GM13976 (cell line): ENCODE measurements at regions not wholly inside any gene's neighbourhood (a gene's known extent, or its start where the extent isn't known, plus 50 kb on each side); places are given as distances from the start of the nearest gene placed in this dataset.
"Not testable (repeated sequence)": the region's sequence is repeated elsewhere in the genome, so short reads cannot be mapped to it uniquely, and the experiment has no call there.

ENCODE experiments used
- DNase-seq: peaks from one replicate; pipeline ENCODE4 v3.0.0; 2012; ENCODE audit warnings: low spot score
- in situ Hi-C: fragments of 300-500 bp; cut with MboI; formaldehyde crosslinking; loops from one replicate; pipeline ENCODE4 v1.12.0; 2022; ENCODE audit warnings: low sequenced_read_pairs, mixed read lengths, inconsistent platforms; ENCODE audit not compliant: unreplicated experiment
- TF ChIP-seq, protein P1 (sequence below): IDR thresholded peaks from 2 replicates; pipeline ENCODE4 v1.5.1; 2012; ENCODE audit warnings: borderline replicate concordance, mild to moderate bottlenecking; ENCODE audit not compliant: insufficient read depth; ENCODE audit errors: extremely low read depth, missing control alignments, control extremely low read depth

DNA sequence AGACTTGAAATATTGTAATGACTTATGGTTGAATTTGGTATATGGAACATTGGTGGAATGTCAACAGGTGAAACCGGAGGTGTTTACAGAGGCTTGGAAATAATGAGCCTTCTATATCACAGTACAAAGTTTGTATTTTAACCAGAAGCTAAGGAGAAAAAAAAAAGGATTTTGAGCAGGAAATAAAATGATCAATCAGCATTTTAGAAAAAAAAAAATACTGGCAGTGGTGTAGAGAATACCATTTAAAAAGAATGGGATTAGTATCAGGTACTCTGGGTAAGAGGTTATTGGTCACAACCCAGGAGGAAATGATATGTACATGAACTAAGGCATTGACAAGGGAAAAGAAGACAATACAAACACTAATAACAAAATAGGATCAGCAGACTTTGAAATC lies 587.1 kb upstream of the HTR2C start:
- TF ChIP-seq, protein P1, sequence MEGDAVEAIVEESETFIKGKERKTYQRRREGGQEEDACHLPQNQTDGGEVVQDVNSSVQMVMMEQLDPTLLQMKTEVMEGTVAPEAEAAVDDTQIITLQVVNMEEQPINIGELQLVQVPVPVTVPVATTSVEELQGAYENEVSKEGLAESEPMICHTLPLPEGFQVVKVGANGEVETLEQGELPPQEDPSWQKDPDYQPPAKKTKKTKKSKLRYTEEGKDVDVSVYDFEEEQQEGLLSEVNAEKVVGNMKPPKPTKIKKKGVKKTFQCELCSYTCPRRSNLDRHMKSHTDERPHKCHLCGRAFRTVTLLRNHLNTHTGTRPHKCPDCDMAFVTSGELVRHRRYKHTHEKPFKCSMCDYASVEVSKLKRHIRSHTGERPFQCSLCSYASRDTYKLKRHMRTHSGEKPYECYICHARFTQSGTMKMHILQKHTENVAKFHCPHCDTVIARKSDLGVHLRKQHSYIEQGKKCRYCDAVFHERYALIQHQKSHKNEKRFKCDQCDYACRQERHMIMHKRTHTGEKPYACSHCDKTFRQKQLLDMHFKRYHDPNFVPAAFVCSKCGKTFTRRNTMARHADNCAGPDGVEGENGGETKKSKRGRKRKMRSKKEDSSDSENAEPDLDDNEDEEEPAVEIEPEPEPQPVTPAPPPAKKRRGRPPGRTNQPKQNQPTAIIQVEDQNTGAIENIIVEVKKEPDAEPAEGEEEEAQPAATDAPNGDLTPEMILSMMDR: no peak
- in situ Hi-C loops: no loop called here
- no peak for DNase-seq

DNA sequence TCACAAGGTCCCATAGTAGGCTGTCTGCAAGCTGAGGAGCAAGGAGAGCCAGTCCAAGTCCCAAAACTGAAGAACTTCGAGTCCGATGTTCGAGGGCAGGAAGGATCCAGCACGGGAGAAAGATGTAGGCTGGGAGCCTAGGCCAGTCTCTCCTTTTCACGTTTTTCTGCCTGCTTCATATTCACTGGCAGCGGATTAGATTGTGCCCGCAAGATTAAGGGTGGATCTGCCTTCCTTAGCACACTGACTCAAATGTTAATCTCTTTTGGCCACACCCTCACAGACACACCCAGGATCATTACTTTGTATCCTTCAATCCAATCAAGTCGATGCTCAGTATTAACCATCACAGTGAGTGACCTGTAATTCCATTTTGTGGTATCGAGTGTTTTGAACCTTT lies 592.2 kb upstream of the HTR2C start:
- DNase-seq, in situ Hi-C loops: not testable (repeated sequence)

DNA sequence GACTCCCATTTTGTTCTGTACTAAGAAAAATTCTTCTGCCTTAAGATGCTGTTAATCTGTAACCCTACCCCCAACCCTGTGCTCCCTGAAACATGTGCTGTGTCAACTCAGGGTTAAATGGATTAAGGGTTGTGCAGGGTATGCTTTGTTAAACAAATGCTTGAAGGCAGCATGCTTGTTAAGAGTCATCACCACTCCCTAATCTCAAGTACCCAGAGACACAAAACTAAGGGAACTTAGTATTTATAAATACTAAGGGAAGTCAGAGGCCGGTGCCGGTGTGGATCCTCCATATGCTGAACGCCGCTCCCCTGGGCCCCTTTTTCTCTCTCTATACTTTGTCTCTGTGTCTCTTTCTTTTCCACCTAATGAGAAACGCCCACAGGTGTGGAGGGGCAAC lies 593.2 kb upstream of the HTR2C start:
- DNase-seq, in situ Hi-C loops: not testable (repeated sequence)

DNA sequence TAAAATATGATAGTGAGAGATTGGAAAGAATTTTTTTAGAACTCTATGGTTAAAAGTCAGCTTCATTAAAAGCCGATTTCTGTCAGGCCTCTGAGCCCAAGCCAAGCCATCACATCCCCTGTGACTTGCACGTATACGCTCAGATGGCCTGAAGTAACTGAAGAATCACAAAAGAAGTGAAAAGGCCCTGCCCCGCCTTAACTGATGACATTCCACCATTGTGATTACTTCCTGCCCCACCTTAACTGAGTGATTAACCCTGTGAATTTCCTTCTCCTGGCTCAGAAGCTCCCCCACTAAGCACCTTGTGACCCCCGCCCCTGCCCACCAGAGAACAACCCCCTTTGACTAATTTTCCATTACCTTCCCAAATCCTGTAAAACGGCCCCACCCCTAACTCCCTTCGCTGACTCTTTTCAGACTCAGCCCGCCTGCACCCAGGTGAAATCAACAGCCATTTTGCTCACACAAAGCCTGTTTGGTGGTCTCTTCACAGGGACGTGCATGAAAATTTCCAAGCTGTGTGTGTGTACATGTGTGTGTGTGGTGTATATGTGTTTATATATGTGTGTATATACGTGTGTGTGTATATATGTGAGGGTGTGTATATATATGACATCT lies 595.5 kb upstream of the HTR2C start:
- in situ Hi-C loops: not testable (repeated sequence)

DNA sequence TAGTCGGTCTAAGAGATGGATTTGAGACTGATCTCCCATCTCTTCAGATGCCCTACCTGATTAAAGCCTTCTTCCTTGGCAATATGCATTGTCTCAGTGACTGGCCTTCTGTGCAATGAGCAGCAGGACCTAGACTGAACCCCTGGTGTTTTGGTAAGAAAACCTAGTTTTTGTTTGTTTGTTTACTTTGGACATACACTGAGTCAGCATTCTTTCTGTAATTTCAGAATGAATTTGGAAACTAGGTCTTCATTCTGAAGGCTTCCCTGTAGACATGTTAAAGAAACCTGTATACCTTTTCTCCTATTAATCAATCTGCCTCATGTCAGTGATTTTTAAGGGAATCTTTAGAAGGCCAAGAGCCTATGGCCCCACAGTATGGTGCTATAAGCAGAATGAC lies 597.5 kb upstream of the HTR2C start:
- in situ Hi-C loops: no loop called here
- TF ChIP-seq, protein P1: no peak
- DNase-seq: no peak

More for the DNA sequence above, 595.5 kb upstream of the HTR2C start:
- not testable (repeated sequence) for DNase-seq

DNA sequence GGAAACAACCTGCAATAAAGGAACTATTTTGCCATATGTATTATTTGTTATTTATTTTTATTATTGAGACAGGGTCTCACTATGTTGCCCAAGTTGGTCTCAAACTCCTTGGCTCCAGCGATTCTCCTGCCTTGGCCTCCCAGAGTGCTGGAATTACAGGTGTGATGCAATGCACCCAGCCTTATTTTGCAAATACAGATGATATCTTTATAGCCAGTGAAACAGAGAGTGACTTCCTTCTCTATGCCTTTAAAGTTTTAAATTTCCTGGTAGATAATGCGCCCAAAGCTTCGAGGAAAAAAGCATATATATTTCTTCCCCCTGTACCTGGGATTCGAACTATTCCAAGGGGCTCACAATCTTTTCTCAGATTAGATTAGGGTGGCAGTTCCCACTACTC lies 601.1 kb upstream of the HTR2C start:
- TF ChIP-seq, protein P1: no peak
- no peak for DNase-seq

DNA sequence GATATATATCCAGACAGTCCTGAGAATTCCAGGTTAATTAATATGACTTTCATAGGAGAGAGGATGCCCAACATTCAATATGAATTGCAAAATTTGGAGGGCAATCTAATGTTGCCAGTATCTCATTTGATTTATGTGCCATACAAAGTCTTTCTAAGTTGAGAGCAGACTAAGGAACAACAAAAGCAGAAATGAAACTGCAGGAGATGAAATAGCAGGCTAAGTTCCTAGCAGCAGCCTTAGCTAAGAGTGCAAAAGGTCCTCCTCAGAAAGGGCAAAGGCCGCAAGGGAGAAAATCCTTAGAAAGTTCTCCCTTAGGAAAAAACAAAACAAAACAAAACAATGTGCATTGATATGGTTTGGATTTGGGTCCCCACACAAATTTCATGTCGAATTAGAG lies 602.9 kb upstream of the HTR2C start:
- DNase-seq: no peak
- TF ChIP-seq, protein P1: no peak
- in situ Hi-C loops: no loop called here

More for the DNA sequence above, 601.1 kb upstream of the HTR2C start:
- in situ Hi-C loops: no loop called here

DNA sequence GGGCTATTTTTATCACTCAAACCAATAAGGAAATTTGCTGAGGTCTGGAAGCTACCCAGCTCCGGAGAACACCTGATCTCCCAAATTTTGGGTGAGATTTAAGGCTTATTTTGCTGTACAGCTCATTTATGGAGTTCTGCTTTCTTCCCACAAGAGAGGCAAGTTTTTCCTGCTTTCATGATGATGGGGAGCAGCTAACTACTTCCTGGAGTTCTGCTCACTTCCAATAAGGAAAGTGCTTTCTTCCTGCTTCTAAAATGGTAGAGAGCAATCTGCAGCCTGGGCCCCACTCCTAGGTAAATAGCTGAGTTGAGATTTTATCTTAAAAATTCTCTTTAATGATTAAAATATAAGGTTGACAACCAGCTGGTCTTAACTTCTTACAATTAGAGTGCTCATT lies 606.0 kb upstream of the HTR2C start:
- TF ChIP-seq, protein P1: no peak
- in situ Hi-C loops: no loop called here
- no peak for DNase-seq
